GM12875 (cell line): ENCODE measurements at regions not wholly inside any gene's neighbourhood (a gene's known extent, or its start where the extent isn't known, plus 50 kb on each side); places are given as distances from the start of the nearest gene placed in this dataset.

Experiments used
- H3K4me3 ChIP-seq: one replicate; pipeline ENCODE4 v1.5.1; 2011; ENCODE audit warnings: low read depth, low read length, control low read depth
- CTCF ChIP-seq: IDR thresholded peaks from 2 replicates; pipeline ENCODE4 v1.5.1; 2011; ENCODE audit warnings: low read depth, mild to moderate bottlenecking, control low read depth, inconsistent platforms, low read length, moderate library complexity, borderline replicate concordance; ENCODE audit not compliant: insufficient read depth

GRCh38 chr20:48426630-48427029 is 401.2 kb downstream of the PREX1 start:
- no peak for TF ChIP-seq CTCF
- no peak overlapping the region for H3K4me3 ChIP-seq

GRCh38 chr20:48425817-48426612 is 401.8 kb downstream of the PREX1 start:
- H3K4me3 ChIP-seq, result no peak overlapping the region
- TF ChIP-seq CTCF, result no peak

- no peak overlapping the region for H3K4me3 ChIP-seq
- TF ChIP-seq CTCF, result no peak
These were observed 402.5 kb downstream of the PREX1 start for GRCh38 chr20:48425321-48425720.

- H3K4me3 ChIP-seq, result no peak overlapping the region
- no peak for TF ChIP-seq CTCF
These were observed 405.4 kb downstream of the PREX1 start for GRCh38 chr20:48422242-48422960.

GRCh38 chr20:48421547-48421946 is 406.3 kb downstream of the PREX1 start:
- TF ChIP-seq CTCF, result no peak
- no peak overlapping the region for H3K4me3 ChIP-seq

- TF ChIP-seq CTCF, result no peak
- no peak overlapping the region for H3K4me3 ChIP-seq
These were observed 407.6 kb downstream of the PREX1 start for GRCh38 chr20:48420176-48420575.

GRCh38 chr20:48419173-48419572 is 408.6 kb downstream of the PREX1 start:
- TF ChIP-seq CTCF, result no peak
- H3K4me3 ChIP-seq, result no peak overlapping the region
